CD4-positive, alpha-beta memory T cell (primary cell): ENCODE measurements at regions not wholly inside any gene's neighbourhood (a gene's known extent, or its start where the extent isn't known, plus 50 kb on each side); places are given as distances from the start of the nearest gene placed in this dataset.

Experiments used
- CTCF ChIA-PET: fragments of 350-600 bp; sonication (Branson Sonifier 250); formaldehyde crosslinking; loops from one replicate; lab custom pipeline; 2021; ENCODE audit warnings: inconsistent platforms; ENCODE audit not compliant: partially characterized antibody; lab: Charles Lee
- POLR2A ChIA-PET: fragments of 350-600 bp; sonication (Branson Sonifier 250); formaldehyde crosslinking; loops from one replicate; lab custom pipeline; 2021; ENCODE audit not compliant: partially characterized antibody; lab: Charles Lee
- DNase-seq, 5 donors: peaks; one replicate each; pipeline versions ENCODE4 v3.0.0 to v3.0.0-alpha.2; 2020 to 2022; ENCODE audit warnings: mixed read lengths in 1 of 5
- H3K27ac ChIP-seq: one replicate; pipeline ENCODE4 v1.7.0; 2013; ENCODE audit warnings: low read depth, low read length
- H3K27me3 ChIP-seq: 2 replicates; pipeline ENCODE4 v1.7.0; 2013; ENCODE audit warnings: mild to moderate bottlenecking, low read length, moderate library complexity; ENCODE audit not compliant: insufficient read depth
- H3K36me3 ChIP-seq: 2 replicates; pipeline ENCODE4 v1.7.0; 2013; ENCODE audit warnings: mild to moderate bottlenecking, low read length, moderate library complexity; ENCODE audit not compliant: insufficient read depth
- H3K4me1 ChIP-seq: 2 replicates; pipeline ENCODE4 v1.7.0; 2013; ENCODE audit warnings: mild to moderate bottlenecking, low read length, moderate library complexity; ENCODE audit not compliant: insufficient read depth
- H3K4me3 ChIP-seq, 2 donors: one replicate each; pipeline ENCODE4 v1.7.0; 2013; ENCODE audit warnings: low read length in 2 of 2, mild to moderate bottlenecking in 1 of 2
- H3K9me3 ChIP-seq, 2 donors: one replicate each; pipeline ENCODE4 v1.7.0; 2013; ENCODE audit warnings: low read length in 2 of 2, control low read depth in 1 of 2; ENCODE audit not compliant: control insufficient read depth in 1 of 2
- H3K27ac Mint-ChIP-seq, 7 donors: one replicate each; pipeline ENCODE4 v1.8.0; 2020 to 2021; ENCODE audit warnings: mixed read lengths in 7 of 7, mild to moderate bottlenecking in 6 of 7, inconsistent platforms in 3 of 7, moderate library complexity in 3 of 7
- H3K27me3 Mint-ChIP-seq, 2 donors: one replicate each; pipeline ENCODE4 v1.8.0; 2020 to 2021; ENCODE audit warnings: mixed read lengths in 2 of 2
- H3K36me3 Mint-ChIP-seq, 2 donors: one replicate each; pipeline ENCODE4 v1.8.0; 2020 to 2021; ENCODE audit warnings: mixed read lengths in 2 of 2, inconsistent platforms in 1 of 2, mild to moderate bottlenecking in 1 of 2
- H3K4me1 Mint-ChIP-seq, 4 donors: one replicate each; pipeline ENCODE4 v1.8.0; 2020 to 2021; ENCODE audit warnings: mixed read lengths in 4 of 4, mild to moderate bottlenecking in 1 of 4
- H3K4me3 Mint-ChIP-seq, 8 donors: one replicate each; pipeline ENCODE4 v1.8.0; 2020 to 2021; ENCODE audit warnings: mixed read lengths in 8 of 8, mild to moderate bottlenecking in 7 of 8, moderate library complexity in 6 of 8, inconsistent platforms in 3 of 8
- H3K9me3 Mint-ChIP-seq, 8 donors: one replicate each; pipeline ENCODE4 v1.8.0; 2020 to 2021; ENCODE audit warnings: mixed read lengths in 8 of 8, mild to moderate bottlenecking in 5 of 8, inconsistent platforms in 3 of 8, moderate library complexity in 1 of 8
- intact Hi-C: fragments of 100-400 bp; cut with micrococcal nuclease; formaldehyde crosslinking; loops from one replicate; pipeline ENCODE4 v1.15.1; 2023

- peaks cover 0 to 5% (median 1%) of the 10 kb centered on the region in 8 donors for H3K9me3 Mint-ChIP-seq
- POLR2A ChIA-PET, result no interaction called here
- peaks cover 0 to 3% of the 10 kb centered on the region in 2 donors for H3K27me3 Mint-ChIP-seq
- H3K27ac Mint-ChIP-seq, result no peak overlapping the region
- H3K4me1 Mint-ChIP-seq, result no peaks in the 10 kb centered on the region
- DNase-seq, result no peak
- H3K36me3 Mint-ChIP-seq, result no peaks in the 10 kb centered on the region
- intact Hi-C loops, result no loop called here
- no peak overlapping the region for H3K4me3 ChIP-seq
- H3K9me3 ChIP-seq, result no peaks in the 10 kb centered on the region
- H3K4me3 Mint-ChIP-seq, result no peak overlapping the region
- no peak overlapping the region for H3K27ac ChIP-seq
- H3K36me3 ChIP-seq, result no peaks in the 10 kb centered on the region
- H3K4me1 ChIP-seq, result no peaks in the 10 kb centered on the region
- no peaks in the 10 kb centered on the region for H3K27me3 ChIP-seq
- CTCF ChIA-PET, result no interaction called here
Observed at GRCh38 chr2:129772190-129772579, 207.3 kb upstream of the RAB6C start.

GRCh38 chr2:129775952-129776653 is 203.4 kb upstream of the RAB6C start:
- no peak for DNase-seq
- H3K27me3 ChIP-seq, result no peaks in the 10 kb centered on the region
- H3K4me3 ChIP-seq, result no peak overlapping the region
- intact Hi-C loops, result no loop called here
- Mint-ChIP-seq H3K4me3 (no peak overlapping the region), H3K27me3 (peaks cover 2 to 3% of the 10 kb centered on the region in 2 donors), H3K36me3 (no peaks in the 10 kb centered on the region), H3K27ac (no peak overlapping the region), H3K9me3 (peaks cover 0 to 5% (median 1%) of the 10 kb centered on the region in 8 donors), H3K4me1 (peaks cover 0 to 2% (median 0%) of the 10 kb centered on the region in 4 donors)
- no peaks in the 10 kb centered on the region for H3K9me3 ChIP-seq
- H3K4me1 ChIP-seq, result no peaks in the 10 kb centered on the region
- no peaks in the 10 kb centered on the region for H3K36me3 ChIP-seq
- POLR2A ChIA-PET, result no interaction called here
- H3K27ac ChIP-seq, result no peak overlapping the region
- CTCF ChIA-PET, result no interaction called here

- peaks cover 4 to 6% of the 10 kb centered on the region in 2 donors for H3K27me3 Mint-ChIP-seq
- DNase-seq, result no peak
- H3K9me3 ChIP-seq, result no peaks in the 10 kb centered on the region
- H3K27me3 ChIP-seq, result no peaks in the 10 kb centered on the region
- ChIA-PET CTCF (no interaction called here), POLR2A (no interaction called here)
- H3K36me3 ChIP-seq, result no peaks in the 10 kb centered on the region
- no peak overlapping the region for H3K27ac Mint-ChIP-seq
- H3K27ac ChIP-seq, result no peak overlapping the region
- peaks cover 0 to 5% (median 0%) of the 10 kb centered on the region in 8 donors for H3K9me3 Mint-ChIP-seq
- H3K4me3 ChIP-seq, result no peak overlapping the region
- peaks cover 0 to 2% (median 0%) of the 10 kb centered on the region in 4 donors for H3K4me1 Mint-ChIP-seq
- no peaks in the 10 kb centered on the region for H3K4me1 ChIP-seq
- intact Hi-C loops, result no loop called here
- H3K4me3 Mint-ChIP-seq, result no peak overlapping the region
- no peaks in the 10 kb centered on the region for H3K36me3 Mint-ChIP-seq
Observed at GRCh38 chr2:129777146-129777545, 202.3 kb upstream of the RAB6C start.

- Histone ChIP-seq H3K27ac (no peak overlapping the region), H3K4me3 (no peak overlapping the region), H3K9me3 (no peaks in the 10 kb centered on the region), H3K36me3 (no peaks in the 10 kb centered on the region), H3K27me3 (no peaks in the 10 kb centered on the region), H3K4me1 (no peaks in the 10 kb centered on the region)
- no peak overlapping the region for H3K27ac Mint-ChIP-seq
- peaks cover 0 to 2% (median 0%) of the 10 kb centered on the region in 4 donors for H3K4me1 Mint-ChIP-seq
- no peak overlapping the region for H3K4me3 Mint-ChIP-seq
- peaks cover 4 to 6% of the 10 kb centered on the region in 2 donors for H3K27me3 Mint-ChIP-seq
- no peak for DNase-seq
- ChIA-PET POLR2A (no interaction called here), CTCF (no interaction called here)
- H3K9me3 Mint-ChIP-seq, result peaks cover 0 to 3% (median 0%) of the 10 kb centered on the region in 8 donors
- intact Hi-C loops, result no loop called here
- H3K36me3 Mint-ChIP-seq, result no peaks in the 10 kb centered on the region
Observed at GRCh38 chr2:129777762-129778583, 201.5 kb upstream of the RAB6C start.

- DNase-seq, result no peak
- intact Hi-C loops, result no loop called here
Observed at GRCh38 chr2:129778584-129778877, 200.9 kb upstream of the RAB6C start.

GRCh38 chr2:129779783-129780182 is 199.7 kb upstream of the RAB6C start:
- no peaks in the 10 kb centered on the region for H3K27me3 ChIP-seq
- H3K27ac Mint-ChIP-seq, result no peak overlapping the region
- no peaks in the 10 kb centered on the region for H3K4me1 ChIP-seq
- H3K36me3 Mint-ChIP-seq, result no peaks in the 10 kb centered on the region
- H3K4me1 Mint-ChIP-seq, result peaks cover 0 to 2% (median 0%) of the 10 kb centered on the region in 4 donors
- CTCF ChIA-PET, result no interaction called here
- peaks cover 4 to 5% of the 10 kb centered on the region in 2 donors for H3K27me3 Mint-ChIP-seq
- H3K9me3 ChIP-seq, result no peaks in the 10 kb centered on the region
- H3K27ac ChIP-seq, result no peak overlapping the region
- no peak overlapping the region for H3K4me3 Mint-ChIP-seq
- intact Hi-C loops, result no loop called here
- no peak for DNase-seq
- H3K4me3 ChIP-seq, result no peak overlapping the region
- peaks cover 0 to 1% (median 0%) of the 10 kb centered on the region in 8 donors for H3K9me3 Mint-ChIP-seq
- no peaks in the 10 kb centered on the region for H3K36me3 ChIP-seq
- POLR2A ChIA-PET, result no interaction called here

More at GRCh38 chr2:129778584-129778877, 200.9 kb upstream of the RAB6C start:
- Histone ChIP-seq H3K27ac (no peak overlapping the region), H3K27me3 (no peaks in the 10 kb centered on the region), H3K4me3 (no peak overlapping the region), H3K36me3 (no peaks in the 10 kb centered on the region), H3K4me1 (no peaks in the 10 kb centered on the region), H3K9me3 (no peaks in the 10 kb centered on the region)
- ChIA-PET POLR2A (no interaction called here), CTCF (no interaction called here)
- Mint-ChIP-seq H3K36me3 (no peaks in the 10 kb centered on the region), H3K27me3 (peaks cover 4 to 5% of the 10 kb centered on the region in 2 donors), H3K27ac (no peak overlapping the region), H3K4me3 (no peak overlapping the region), H3K9me3 (peaks cover 0 to 3% (median 0%) of the 10 kb centered on the region in 8 donors), H3K4me1 (peaks cover 0 to 2% (median 0%) of the 10 kb centered on the region in 4 donors)

- H3K9me3 ChIP-seq, result no peaks in the 10 kb centered on the region
- Mint-ChIP-seq H3K36me3 (no peaks in the 10 kb centered on the region), H3K27me3 (peaks cover 4 to 5% of the 10 kb centered on the region in 2 donors), H3K9me3 (peaks cover 0 to 1% (median 0%) of the 10 kb centered on the region in 8 donors), H3K27ac (no peak overlapping the region), H3K4me1 (peaks cover 0 to 2% (median 0%) of the 10 kb centered on the region in 4 donors), H3K4me3 (no peak overlapping the region)
- intact Hi-C loops, result no loop called here
- no peak for DNase-seq
- CTCF ChIA-PET, result no interaction called here
- H3K36me3 ChIP-seq, result no peaks in the 10 kb centered on the region
- H3K27me3 ChIP-seq, result no peaks in the 10 kb centered on the region
- H3K4me1 ChIP-seq, result no peaks in the 10 kb centered on the region
- H3K27ac ChIP-seq, result no peak overlapping the region
- no peak overlapping the region for H3K4me3 ChIP-seq
- POLR2A ChIA-PET, result no interaction called here
Observed at GRCh38 chr2:129780316-129781270, 198.9 kb upstream of the RAB6C start.
